Testis (tissue), 2 donors: ENCODE measurements at regions not wholly inside any gene's neighbourhood (a gene's known extent, or its start where the extent isn't known, plus 50 kb on each side); places are given as distances from the start of the nearest gene placed in this dataset.
"Not testable (repeated sequence)": the region's sequence is repeated elsewhere in the genome, so short reads cannot be mapped to it uniquely, and the experiment has no call there.

Experiments used
- DNase-seq: peaks from one replicate; pipeline ENCODE4 v3.0.0-alpha.2; 2019
- H3K27ac ChIP-seq, 2 donors: fragments of 200-600 bp; sonication (generic); one replicate each; pipeline ENCODE4 v1.5.1; 2019
- H3K27me3 ChIP-seq: fragments of 200-600 bp; sonication (generic); one replicate; pipeline ENCODE4 v1.5.1; 2019
- H3K36me3 ChIP-seq: fragments of 200-600 bp; sonication (generic); one replicate; pipeline ENCODE4 v1.5.1; 2017; ENCODE audit warnings: low read depth; ENCODE audit errors: missing control alignments
- H3K4me1 ChIP-seq: fragments of 200-600 bp; sonication (generic); one replicate; pipeline ENCODE4 v1.5.1; 2019
- H3K4me3 ChIP-seq, 2 donors: fragments of 200-600 bp; sonication (generic); one replicate each; pipeline ENCODE4 v1.5.1; 2017 to 2019
- H3K9me3 ChIP-seq: fragments of 200-600 bp; sonication (generic); one replicate; pipeline ENCODE4 v1.5.1; 2017
- POLR2A ChIP-seq: fragments of 450-650 bp; IDR thresholded peaks from one replicate; pipeline ENCODE4 v1.6.1; 2017; ENCODE audit warnings: antibody characterized with exemption, mild to moderate bottlenecking, moderate library complexity
- WGBS, 2 donors: methylation state at CpG; one replicate each; pipeline ENCODE4 v1.1.5; 2018; 5-methylcytosine and 5-hydroxymethylcytosine counted together
- intact Hi-C: fragments of 100-400 bp; cut with DNase I; formaldehyde crosslinking; loops from one replicate; pipeline ENCODE4 v1.15.1; 2023; ENCODE audit warnings: low total_unique reads
- TF ChIP-seq, protein P1 (sequence below), 3 experiments: fragments of 450-650 bp in 2 of 3; fragments of 200-600 bp in 1 of 3; sonication (generic) in 1 of 3; IDR thresholded peaks; one replicate each; pipeline ENCODE4 v1.5.1; 2016 to 2019; ENCODE audit warnings: antibody characterized with exemption in 3 of 3, mild to moderate bottlenecking in 2 of 3, moderate library complexity in 1 of 3

DNA sequence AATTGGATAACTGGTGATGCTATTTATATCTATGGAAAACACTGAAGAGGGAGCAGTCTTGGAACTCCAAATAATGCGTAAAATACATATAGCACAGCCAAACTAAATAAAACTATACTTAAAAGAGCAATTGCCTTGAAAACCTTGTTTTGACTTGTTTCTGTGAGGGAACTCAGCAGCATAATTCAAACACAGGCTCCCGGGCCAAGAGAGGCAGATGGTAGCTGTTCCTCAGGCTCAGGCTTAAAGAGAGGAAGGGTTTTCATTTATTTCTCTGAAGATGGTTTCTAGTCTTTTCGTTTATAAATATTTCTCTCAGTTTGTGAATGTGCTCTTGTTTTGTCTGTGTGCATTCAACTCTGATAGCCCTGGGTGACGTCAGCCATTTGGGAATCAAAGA is 82.4 kb downstream of the FANCF start:
- H3K4me3 ChIP-seq = no peak overlapping the region
- H3K36me3 ChIP-seq = no peaks in the 10 kb centered on the region
- 65 to 69% methylated on average over 4 of the region's 4 CpGs for WGBS, 2 donors
- H3K4me1 ChIP-seq = no peaks in the 10 kb centered on the region
- intact Hi-C loops = no loop called here
- no peak overlapping the region for H3K27ac ChIP-seq
- H3K27me3 ChIP-seq = no peaks in the 10 kb centered on the region
- DNase-seq = no peak
- TF ChIP-seq, protein P1, sequence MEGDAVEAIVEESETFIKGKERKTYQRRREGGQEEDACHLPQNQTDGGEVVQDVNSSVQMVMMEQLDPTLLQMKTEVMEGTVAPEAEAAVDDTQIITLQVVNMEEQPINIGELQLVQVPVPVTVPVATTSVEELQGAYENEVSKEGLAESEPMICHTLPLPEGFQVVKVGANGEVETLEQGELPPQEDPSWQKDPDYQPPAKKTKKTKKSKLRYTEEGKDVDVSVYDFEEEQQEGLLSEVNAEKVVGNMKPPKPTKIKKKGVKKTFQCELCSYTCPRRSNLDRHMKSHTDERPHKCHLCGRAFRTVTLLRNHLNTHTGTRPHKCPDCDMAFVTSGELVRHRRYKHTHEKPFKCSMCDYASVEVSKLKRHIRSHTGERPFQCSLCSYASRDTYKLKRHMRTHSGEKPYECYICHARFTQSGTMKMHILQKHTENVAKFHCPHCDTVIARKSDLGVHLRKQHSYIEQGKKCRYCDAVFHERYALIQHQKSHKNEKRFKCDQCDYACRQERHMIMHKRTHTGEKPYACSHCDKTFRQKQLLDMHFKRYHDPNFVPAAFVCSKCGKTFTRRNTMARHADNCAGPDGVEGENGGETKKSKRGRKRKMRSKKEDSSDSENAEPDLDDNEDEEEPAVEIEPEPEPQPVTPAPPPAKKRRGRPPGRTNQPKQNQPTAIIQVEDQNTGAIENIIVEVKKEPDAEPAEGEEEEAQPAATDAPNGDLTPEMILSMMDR (IDR thresholded peaks at IDR 0.05) = no peak
- no peak for TF ChIP-seq POLR2A
- H3K9me3 ChIP-seq = no peaks in the 10 kb centered on the region

DNA sequence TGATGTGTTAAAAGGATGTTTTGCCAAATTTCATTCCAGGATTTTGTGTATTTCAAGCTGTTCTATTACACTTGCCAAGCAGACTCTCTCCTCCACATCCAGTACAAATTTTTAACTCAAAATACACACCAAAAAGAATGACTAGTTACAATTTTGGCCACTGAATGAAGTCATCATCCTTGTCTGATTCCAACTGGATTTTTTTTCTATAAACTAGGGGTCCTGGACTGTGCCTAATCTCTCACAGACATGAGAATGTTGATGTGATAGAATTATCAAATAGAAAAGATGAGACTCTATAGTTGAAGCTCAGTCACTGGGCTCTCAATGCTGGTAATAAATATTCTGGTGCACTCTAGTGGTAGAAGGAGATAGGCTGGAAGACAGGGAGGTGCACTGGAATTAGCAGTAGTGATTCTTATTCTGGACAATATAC is 85.8 kb downstream of the FANCF start:
- TF ChIP-seq, protein P1 (IDR thresholded peaks at IDR 0.05) = peak in 2 of 3 experiments; percentile 15 to 43
- TF ChIP-seq POLR2A = no peak
- intact Hi-C loops = no loop called here
- DNase-seq = no peak

DNA sequence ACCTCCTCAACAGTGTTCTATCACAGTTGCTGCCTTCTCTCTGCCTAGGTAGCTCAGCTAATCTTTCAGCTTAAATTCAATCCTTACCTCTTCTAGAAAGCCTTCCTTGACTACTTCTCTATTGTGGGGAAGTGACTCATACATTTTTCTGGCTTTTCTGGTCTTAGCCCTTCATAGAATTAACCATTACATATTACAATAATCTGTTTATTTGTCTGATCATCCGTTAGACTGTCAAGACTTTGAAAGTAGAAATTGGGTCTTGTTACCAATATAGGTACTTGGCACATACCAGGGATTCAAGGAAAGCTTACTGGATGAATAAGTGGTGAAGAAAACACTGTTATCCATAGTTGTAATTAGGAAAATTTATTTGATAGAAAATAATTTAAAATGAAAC is 89.6 kb downstream of the FANCF start:
- H3K4me1 ChIP-seq = no peaks in the 10 kb centered on the region
- H3K9me3 ChIP-seq = no peaks in the 10 kb centered on the region
- no peak for TF ChIP-seq POLR2A
- TF ChIP-seq, protein P1 (IDR thresholded peaks at IDR 0.05) = no peak
- H3K36me3 ChIP-seq = no peaks in the 10 kb centered on the region
- no peaks in the 10 kb centered on the region for H3K27me3 ChIP-seq
- H3K27ac ChIP-seq = no peak overlapping the region
- WGBS, 2 donors = 0 to 49% methylated on average over 1 of the region's 1 CpG
- no peak for DNase-seq
- H3K4me3 ChIP-seq = no peak overlapping the region
- intact Hi-C loops = no loop called here

More for the DNA sequence above, 85.8 kb downstream of the FANCF start:
- Histone ChIP-seq H3K4me3 (no peak overlapping the region), H3K9me3 (no peaks in the 10 kb centered on the region), H3K27ac (no peak overlapping the region), H3K36me3 (no peaks in the 10 kb centered on the region), H3K4me1 (no peaks in the 10 kb centered on the region), H3K27me3 (no peaks in the 10 kb centered on the region)

DNA sequence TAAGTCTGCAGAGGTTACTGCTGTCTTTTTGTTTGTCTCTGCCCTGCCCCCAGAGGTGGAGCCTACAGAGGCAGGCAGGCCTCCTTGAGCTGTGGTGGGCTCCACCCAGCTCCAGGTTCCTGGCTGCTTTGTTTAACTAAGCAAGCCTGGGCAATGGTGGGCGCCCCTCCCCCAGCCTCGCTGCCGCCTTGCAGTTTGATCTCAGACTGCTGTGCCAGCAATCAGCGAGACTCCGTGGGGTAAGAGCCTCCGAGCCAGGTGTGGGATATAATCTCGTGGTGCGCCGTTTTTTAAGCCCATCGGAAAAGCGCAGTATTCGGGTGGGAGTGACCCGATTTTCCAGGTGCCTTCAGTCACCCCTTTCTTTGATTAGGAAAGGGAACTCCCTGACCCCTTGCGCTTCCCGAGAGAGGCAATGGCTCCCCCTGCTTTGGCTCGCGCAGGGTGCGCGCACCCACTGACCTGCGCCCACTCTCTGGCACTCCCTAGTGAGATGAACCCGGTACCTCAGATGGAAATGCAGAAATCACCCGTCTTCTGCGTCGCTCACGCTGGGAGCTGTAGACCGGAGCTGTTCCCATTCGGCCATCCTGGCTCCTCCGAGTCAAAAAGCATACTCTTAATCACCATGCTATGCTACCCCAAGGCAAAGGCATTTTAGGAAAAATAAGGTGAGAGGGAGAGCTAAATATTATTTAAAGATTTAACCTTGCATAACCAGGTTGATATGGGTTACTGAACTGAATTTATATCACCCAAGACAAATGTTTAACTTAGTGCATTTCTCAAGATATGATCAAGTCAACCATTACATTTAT is 96.8 kb downstream of the FANCF start:
- H3K27me3 ChIP-seq, intact Hi-C loops, H3K36me3 ChIP-seq, H3K9me3 ChIP-seq, DNase-seq, H3K4me3 ChIP-seq, H3K27ac ChIP-seq, H3K4me1 ChIP-seq: not testable (repeated sequence)
- WGBS, 2 donors = 61 to 69% methylated on average over 15 to 28 of the region's 28 CpGs

DNA sequence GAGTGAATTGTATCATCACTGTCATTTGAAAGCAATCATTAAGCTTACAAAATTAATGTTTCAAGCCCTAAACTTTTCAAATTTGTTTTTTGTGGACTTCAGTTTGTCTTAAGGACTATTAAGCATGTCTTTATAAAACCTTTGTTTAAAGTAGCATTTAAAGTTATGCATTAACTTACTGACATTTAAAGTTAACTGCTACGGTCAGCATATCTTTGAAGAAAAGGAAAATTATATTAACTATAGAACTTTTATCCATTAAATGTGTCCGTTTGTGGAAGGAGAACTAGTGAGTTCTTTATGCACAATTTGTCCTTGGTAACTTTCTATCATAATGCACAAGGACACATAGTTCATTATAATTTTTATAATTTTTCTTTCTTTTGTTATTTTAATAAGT is 103.4 kb downstream of the FANCF start:
- no peak for DNase-seq
- TF ChIP-seq, protein P1 (IDR thresholded peaks at IDR 0.05) = no peak
- TF ChIP-seq POLR2A = no peak
- H3K4me1 ChIP-seq = no peaks in the 10 kb centered on the region
- H3K36me3 ChIP-seq = no peaks in the 10 kb centered on the region
- H3K27ac ChIP-seq = no peak overlapping the region
- no peaks in the 10 kb centered on the region for H3K27me3 ChIP-seq
- no peaks in the 10 kb centered on the region for H3K9me3 ChIP-seq
- intact Hi-C loops = no loop called here
- H3K4me3 ChIP-seq = no peak overlapping the region
- 53 to 63% methylated on average over 2 of the region's 2 CpGs for WGBS, 2 donors
